H4 (cell line): ENCODE measurements at regions not wholly inside any gene's neighbourhood (a gene's known extent, or its start where the extent isn't known, plus 50 kb on each side); places are given as distances from the start of the nearest gene placed in this dataset.

ENCODE experiments used
- DNase-seq: peaks from one replicate; pipeline ENCODE4 v3.0.0-alpha.2; 2015; ENCODE audit warnings: low spot score

DNA sequence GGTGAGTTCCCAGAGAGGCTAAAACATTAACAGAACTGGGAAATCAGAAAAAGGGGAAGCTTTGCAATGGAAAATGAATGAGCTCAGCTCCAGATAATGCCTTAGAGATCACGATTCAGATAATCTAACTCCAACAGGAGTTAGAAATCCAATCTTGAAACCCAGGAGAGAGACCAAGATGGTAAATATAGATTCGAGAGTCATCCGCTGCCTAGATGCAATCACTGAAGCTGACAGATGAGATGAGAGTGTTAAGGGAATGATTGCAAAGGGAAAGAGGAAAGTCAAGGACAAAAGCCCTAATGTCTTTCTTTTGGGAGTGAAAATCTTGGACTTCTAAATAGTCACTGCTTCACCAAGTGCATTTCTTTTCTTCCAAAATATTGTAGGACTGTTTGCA, 722.0 kb downstream of the EPHA4 start:
- no peak for DNase-seq

DNA sequence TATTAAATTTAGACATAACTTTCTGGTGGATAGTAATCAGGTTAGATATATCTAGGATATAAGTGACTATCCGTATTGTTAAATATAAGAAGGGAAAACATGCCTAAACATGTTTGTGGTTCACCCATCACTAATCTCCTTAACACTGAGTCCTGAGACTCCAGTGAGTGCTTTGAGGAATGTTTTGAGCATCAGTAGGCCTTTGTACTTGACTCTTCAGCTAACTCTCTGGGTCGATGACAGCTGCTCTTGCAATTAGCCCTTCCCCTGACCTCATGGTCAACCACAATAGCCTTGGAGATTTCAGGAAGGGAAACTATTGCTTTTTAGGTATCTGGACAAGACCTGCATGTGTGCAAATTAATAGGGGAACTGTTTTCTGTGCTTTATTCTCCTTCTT, 716.8 kb downstream of the EPHA4 start:
- no peak for DNase-seq

DNA sequence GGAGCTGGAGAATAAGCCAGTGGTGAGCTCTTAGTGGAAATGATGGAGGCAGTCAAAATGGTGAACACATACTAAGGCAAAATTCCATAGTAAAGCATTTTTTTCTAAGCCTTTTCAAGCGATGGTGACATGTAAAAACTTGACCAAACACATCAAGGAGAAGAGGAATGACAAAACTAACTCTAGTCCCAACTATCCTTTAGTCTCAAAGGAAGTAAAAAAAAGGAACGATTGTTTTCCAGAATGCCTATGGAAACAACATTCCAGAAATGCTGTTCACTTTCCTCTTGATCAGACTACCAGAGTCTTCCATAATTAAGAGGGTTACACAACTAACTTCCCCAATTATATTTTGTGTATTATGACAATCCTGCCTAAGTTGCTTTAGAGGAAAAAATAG, 715.6 kb downstream of the EPHA4 start:
- no peak for DNase-seq

DNA sequence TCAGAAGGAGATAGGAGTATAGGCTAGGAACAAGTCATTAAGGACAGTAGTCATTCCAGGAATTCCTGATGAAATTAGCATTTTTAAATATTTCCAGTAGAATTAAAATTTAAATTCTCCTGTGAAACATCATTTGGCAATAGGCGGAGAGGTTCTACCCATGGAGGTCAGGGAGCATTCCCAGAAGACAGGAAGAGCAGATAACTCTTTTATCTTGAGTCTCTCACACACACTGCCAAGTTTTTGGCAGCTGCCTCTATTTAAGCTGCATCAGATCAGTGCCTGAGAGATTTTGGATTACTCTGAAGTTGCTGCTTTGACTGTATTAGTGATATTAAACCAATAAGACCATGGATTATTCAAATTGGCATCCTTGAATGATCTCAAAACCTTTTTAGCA, 714.7 kb downstream of the EPHA4 start:
- no peak for DNase-seq

DNA sequence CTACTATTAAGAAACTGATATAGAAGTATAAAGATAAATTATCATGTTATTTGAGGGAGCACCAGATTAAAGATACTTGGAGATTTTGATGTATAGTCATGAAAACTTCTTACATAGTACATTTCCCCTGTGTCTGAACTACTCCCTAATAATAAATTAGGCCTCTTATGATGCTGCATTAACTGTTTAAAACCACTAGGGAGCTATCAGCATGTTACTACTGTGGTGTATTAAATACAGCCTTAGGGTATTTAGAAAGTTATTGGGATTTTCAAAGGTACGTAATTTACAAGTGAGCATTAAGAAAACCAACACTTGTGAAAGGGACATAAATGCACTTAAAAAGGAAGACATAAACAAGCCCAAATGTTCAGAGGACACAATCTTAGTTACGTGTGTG, 714.0 kb downstream of the EPHA4 start:
- DNase-seq: no peak

DNA sequence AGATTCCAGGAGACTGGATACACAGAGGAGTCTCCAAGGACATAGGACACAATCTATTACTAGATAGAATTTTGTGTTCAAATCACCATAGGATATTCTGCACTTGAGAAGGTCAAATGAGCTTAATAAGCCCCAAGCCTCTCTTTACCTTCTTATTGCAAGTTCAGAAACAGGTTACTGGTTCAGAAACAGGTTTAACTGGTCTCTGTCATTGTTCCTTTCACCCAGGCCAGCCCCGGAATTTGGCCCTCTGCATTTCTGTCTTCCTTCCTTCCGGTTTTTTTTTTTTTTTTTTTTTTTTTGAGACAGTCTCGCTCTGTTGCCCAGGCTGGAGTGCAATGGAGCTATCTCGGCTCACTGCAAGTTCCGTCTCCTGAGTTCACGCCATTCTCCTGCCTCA, 700.2 kb downstream of the EPHA4 start:
- DNase-seq: no peak

DNA sequence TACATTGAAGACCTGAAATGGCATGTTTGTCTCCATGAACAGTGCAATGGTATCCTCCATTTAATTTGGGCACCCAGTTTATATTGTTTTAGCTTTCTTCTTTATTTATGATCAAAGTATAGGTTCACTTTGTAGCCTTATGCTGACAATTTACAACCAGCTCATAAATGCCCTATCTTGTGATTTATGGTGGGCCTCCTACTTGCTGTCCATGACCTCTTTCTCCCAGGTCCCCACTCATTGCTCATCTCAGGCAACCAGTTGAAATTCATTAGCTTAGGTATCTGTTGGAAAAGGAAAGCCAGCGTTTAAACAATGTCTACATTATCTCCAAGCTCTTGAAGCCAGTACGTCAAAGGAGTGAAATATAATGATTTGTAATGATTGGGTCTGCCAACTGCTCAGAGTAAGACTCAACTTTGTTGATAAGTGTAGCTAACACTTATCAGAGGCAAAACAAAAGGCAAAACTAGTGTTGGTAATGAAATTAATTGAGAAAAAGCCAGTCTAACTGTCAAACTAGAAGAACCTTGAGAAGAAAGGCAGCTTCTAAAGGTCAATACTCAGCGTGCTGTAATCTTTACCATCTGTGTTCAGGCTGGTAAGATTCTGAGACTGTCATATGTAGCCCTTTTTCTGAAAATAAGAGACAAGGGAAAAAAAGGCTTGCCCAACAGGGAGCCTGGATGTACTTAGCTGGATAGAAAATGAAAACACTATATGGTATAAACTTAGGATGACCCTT, 695.9 kb downstream of the EPHA4 start:
- no peak for DNase-seq

DNA sequence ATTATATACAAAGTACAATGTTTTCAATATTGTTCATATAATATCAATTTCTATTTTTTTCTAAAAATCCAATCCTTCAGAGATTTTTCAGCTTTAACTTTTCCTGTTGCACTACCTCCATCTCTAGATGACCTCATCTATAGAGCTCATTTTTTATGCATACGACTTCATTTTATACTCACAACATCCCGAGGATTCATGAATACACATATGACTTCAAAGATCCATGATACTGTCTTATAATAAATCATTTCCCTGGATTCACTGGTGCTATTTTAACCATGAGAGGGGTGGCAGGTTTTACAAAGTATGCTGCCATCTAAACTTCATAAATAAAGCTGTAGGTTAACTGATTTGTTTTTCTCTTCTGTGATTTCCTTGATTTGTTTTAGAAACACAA, 694.6 kb downstream of the EPHA4 start:
- no peak for DNase-seq

DNA sequence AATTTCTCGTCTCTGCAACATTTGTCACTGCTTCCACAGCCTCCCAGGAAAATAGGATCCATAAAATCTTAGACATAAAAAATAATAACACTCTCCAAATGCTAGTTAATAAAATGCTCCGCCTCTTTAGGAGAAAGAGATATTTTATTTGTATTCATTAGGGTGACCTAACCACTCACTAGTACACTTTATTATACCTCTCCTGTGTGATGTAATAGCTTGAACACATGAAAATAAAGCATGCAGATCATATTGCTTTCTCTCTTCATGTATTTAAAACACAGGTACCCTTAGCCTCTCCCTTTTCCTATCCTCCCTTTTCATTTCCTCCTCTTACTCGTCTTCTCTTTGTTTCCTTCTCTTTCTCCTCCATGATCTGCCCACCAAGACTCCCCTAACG, 694.2 kb downstream of the EPHA4 start:
- DNase-seq: no peak

DNA sequence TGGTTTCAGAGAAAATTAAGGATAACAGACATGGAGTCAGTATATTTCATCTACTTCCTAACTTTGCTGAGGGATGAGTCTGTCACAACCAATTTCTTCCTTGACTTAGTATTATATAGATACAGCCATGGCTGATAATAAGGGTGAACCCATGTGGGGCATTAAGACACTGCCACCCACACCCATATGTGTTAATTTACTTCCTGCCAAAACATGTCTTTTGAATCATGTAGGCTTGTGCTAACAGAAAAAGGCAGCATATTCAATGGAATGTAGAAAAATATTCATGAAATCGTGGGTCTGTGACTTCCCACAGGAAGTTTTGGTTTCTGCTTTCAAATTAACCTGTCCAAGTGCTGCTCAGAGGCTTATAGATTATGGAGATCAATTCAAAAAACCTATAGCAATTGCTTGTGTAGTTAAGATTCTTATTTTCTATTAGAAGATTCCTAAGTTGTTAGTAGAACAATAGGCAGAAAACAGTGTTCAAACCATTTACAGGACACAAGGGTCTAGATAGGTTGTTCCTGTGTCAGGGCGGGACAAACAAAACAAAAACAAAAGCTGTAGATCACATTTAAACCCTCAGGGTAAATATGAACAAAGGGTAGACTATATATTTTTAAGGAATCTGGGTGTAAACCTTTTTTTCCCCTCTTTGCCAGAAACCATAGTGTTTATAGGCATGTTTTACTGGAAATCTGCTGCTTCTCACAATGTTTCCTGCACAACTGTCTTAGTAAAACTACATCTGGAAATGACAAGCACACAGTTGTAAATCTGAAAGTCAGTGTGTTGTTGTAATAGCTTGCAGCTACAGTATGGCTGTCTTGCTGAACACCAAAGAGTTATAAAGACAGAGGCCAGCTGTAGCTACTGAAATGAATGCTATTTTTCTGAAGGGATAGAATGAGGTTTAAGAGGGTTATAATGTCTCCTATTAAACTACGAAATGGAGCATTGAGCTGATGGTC, 691.2 kb downstream of the EPHA4 start:
- DNase-seq: no peak

DNA sequence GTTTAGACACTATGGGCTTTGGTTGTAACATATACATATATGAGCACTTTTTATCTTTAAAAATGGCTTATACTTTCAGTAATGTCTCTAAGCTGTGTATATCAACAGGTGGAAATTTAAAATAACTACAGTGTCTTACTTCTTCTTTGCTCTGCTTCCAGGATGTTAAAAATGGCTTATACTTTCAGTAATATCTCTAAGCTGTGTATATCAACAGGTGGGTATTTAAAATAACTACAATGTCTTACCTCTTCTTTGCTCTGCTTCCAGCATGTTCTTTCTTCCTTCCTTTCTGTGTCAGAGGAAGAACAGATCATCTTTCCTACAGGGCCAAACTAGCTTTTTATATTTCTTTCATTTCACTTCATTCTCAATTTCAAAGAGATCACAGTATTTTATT, 689.6 kb downstream of the EPHA4 start:
- no peak for DNase-seq

DNA sequence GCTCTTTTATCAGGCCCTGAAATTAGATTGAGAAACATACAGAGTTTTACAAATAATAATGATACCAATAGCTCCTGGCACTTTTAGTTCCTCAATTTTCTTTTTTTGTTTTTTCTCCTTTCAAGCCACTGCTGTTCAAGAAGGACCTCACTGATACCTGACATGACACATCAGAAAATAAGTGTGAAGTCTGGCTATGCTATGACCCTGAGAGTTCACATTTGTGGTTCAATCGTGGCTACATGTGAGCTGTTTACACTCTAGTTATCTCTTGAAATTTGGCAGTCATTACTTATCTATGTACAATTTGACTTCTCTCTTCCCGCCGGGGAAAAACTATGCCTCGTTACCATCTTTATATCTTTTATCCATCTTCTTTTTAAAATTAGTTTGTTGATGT, 686.5 kb downstream of the EPHA4 start:
- DNase-seq: no peak

DNA sequence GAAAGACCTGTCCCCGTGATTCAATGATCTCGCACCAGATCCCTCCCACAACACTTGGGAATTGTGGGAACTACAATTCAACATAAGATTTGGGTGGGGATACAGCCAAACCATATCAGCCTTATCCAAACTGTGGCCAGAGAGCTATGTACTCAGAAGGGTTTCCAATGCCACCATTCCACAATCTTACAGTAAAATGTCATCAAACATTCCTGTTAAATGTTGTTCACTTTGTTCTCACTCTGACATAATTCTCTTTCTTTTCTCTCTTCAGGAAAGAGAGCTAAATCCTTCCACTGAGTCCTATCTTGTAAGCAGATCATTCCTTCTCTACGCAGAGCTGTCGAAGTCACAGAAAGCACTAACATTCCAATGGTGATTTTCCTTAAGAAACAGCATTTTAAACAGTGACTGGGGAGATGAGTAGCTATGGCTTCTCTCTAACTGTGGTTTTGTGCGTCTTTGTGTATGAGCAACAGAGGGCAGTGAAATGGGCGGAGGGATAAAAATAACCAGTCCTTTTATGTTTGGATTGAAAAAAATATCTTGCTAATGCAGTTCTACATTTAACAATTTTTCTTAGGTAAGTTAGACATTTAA, 684.7 kb downstream of the EPHA4 start:
- no peak for DNase-seq

DNA sequence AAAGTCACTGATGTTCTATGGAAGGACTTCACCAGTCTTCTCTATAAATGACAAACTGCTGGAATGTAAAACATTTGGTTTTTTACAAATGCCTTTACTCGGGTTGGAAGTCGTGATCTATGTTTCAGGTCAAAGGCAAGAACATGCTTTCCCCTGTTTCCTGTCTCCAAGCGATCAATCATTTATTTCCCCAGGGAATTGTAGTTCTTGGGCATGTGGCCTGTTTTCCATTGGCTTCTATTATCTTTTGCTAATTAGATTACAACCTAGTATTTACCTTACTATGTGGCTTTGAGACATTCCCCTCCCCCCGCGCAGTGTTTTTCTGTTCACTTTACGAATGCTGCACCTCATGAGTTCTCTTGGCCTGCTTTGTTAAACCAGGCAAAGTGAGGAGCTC, 684.2 kb downstream of the EPHA4 start:
- DNase-seq: no peak

DNA sequence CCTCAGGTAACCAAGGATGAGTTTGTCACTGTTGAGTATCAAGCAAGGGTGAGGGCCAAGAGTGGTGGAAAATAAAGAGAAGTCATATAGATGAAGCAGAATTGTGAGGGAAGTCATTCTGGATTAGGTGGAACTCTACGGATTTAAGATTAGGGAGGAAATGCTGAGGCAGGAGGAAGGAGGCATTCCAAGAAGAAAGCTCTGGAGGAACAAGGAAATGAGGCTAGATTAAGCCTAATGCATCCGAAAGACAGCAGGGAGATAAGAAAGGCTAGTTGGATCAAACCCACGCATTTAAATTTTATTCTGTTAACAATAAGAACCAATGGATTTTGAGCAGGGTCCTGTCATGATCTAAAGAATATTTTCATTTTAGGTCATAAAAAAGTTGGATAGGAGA, 681.2 kb downstream of the EPHA4 start:
- DNase-seq: no peak

DNA sequence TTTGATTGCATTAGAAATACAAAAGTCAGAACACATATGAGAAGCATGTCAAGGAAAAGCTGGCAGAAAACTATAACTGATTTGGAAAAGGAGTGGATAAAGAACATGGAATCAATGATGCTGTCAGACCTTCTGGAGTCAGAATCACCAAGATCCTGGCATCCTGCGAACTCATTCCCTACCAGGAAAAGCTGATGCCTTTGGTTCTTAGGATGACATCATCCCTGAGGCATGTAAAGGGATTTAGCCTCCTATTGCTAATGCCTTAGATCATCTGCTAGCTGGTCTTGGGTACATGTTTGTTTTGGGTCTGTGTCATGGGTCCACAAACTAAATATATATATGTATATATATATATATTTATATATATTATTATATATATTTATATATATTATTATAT, 680.7 kb downstream of the EPHA4 start:
- peak; percentile 93 for DNase-seq

DNA sequence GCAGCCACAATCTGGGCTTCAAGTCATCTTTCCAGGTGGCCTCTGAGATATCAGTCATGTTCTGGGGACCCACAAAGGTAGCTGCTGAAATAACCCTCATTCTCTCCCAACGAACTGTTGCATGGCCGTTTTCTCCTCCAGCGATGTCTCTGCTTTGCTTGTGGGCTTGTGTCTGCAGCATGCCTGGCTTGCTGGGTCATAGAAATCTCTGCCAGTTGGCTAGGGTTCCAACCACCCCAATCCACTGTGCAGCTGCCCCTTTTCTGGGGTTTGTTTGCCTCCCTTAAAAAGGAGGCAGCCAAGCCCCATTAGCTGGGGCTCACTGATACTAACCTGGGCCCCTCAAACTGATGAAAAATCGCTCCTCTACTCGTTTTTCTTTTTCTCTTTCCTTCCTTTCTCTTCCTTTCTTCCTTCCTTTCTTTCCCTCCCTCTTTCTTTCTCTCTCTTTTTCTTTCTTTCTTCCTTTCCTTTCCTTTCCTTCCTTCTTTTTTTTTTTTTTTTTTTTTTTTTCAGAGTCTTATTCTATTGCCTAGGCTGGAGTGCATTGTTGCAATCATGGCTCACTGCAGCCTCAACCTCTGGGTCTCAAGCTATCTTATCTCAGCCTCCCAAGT, 680.0 kb downstream of the EPHA4 start:
- no peak for DNase-seq

DNA sequence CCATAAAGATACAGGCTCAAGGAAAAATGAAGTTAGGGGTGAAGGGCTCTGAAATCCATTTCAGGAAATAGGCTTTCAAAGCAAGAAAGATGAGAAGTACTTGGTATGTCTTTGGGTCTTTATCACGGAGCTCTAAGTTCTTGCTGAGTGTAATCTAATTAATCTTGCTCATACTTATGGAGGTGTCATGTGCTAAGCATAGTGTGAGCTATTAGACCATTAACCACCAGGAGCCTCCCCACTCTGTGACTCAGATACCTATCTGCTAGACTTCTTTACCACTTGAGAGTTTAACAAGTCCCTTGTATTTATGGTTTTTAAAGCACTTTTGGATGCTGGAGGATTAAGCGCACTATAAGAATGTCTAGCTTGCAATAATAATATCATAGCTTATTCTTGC, 678.7 kb downstream of the EPHA4 start:
- no peak for DNase-seq

DNA sequence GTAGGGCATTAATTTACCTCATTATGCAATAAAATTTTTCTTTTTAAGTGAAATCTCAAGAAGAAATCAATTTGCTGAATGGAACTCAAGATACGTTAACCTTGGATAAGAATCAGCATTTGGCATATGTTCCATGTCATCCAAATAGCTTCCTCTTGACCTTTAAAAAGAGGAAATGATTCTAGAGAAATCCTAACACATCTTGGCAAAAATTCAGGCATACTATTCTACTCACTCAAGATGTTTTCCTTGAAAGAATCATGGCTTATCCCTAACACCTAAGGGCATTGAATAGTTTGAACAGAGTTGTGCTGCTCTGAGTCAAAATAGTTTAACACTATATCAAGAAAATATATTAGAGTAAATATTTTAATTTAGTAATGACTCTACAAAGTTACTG, 678.0 kb downstream of the EPHA4 start:
- no peak for DNase-seq

DNA sequence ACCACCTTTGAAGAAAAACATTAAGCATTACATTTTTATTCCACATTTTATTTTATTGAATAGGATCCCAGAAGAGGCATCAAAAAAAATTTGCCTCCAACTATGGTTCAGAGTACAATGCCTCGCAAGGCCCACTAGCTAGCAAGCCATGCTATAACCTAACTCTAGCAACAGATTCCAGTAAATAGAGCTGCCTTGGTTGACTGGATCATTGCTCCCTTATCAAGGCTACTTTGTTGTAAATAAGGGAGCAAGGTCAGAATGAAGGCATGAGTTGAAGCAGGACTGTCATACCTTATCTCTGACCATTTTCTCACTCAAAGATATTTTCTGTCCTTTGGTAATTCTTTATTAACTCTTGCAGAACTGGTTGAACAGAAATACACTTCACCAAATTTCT, 672.6 kb downstream of the EPHA4 start:
- DNase-seq: no peak

DNA sequence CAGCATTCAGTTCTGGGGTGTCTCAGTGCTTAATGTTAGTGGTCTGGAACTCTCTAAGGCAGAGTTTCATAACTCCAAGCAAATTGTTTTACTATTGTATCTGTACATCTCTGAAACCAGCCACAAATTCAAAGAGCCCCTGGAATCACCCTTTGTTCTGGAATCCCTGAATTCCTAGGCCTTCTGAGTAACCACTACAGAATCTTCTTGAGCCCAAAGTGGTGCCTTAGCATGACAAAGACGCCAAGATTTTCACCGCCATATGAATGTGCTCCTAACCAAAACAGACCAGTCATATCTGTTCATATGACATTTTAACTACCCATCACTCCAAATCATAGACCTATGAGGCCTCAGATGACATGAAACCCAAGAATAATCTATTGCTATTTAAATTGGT, 668.1 kb downstream of the EPHA4 start:
- no peak for DNase-seq

DNA sequence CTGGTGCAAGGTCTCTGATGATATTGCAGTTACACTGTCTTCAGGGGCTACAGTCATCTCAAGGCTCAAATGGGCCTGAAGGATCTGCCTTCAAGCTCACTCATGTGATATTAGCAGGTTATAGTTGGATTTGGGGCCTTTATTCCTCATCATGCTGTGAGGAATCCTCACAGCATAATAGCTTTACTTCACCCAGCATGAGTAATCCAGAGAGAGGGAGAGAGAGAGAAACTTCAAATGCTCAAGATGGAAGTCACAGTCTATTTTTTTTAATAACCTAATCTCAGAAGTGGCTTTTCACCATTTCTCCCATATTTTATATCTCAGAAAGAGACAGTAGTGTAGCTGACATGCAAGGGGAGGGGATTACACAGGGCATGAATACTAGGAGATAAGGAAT, 658.7 kb downstream of the EPHA4 start:
- no peak for DNase-seq
